ENCODE measurements at regions not wholly inside any gene's neighbourhood (a gene's known extent, or its start where the extent isn't known, plus 50 kb on each side); places are given as distances from the start of the nearest gene placed in this dataset.

GRCh38 chr12:68560851-68561422 lies 49.8 kb upstream of the RAP1B start:
- DNase-seq, result no peak
